Adrenal gland (tissue), 9 donors: ENCODE measurements at regions not wholly inside any gene's neighbourhood (a gene's known extent, or its start where the extent isn't known, plus 50 kb on each side); places are given as distances from the start of the nearest gene placed in this dataset.

Source experiments
- DNase-seq, 7 donors: peaks; one replicate each; pipeline ENCODE4 v3.0.0-alpha.2; 2019 to 2020
- H3K27ac ChIP-seq, 5 donors: fragments of 200-600 bp; sonication (generic) in 4 of 5; 1 replicate in 3 of 5; 2 replicates in 2 of 5; pipeline versions ENCODE4 v1.5.1 to v1.8.0; 2016 to 2020; ENCODE audit warnings: mild to moderate bottlenecking in 1 of 5
- H3K27me3 ChIP-seq: fragments of 200-600 bp; 2 replicates; pipeline ENCODE4 v1.8.0; 2021
- H3K36me3 ChIP-seq, 2 donors: fragments of 200-600 bp; replicated peaks in 1 of 2; 1 replicate in 1 of 2; 2 replicates in 1 of 2; pipeline versions ENCODE4 v1.5.1 to v1.8.0; 2018 to 2022
- H3K4me1 ChIP-seq, 2 donors: fragments of 200-600 bp; replicated peaks in 1 of 2; 1 replicate in 1 of 2; 2 replicates in 1 of 2; pipeline versions ENCODE4 v1.5.1 to v1.8.0; 2018 to 2021
- H3K4me3 ChIP-seq, 4 donors: fragments of 200-600 bp; sonication (generic) in 3 of 4; one replicate each; pipeline ENCODE4 v1.5.1; 2016 to 2018
- H3K9me3 ChIP-seq, 3 donors: fragments of 200-600 bp; sonication (generic) in 1 of 3; replicated peaks in 1 of 3; 1 replicate in 2 of 3; 2 replicates in 1 of 3; pipeline versions ENCODE4 v1.5.1 to v1.8.0; 2016 to 2021
- CTCF ChIP-seq, 6 experiments: fragments of 450-650 bp in 4 of 6; fragments of 200-600 bp in 2 of 6; sonication (generic) in 1 of 6; IDR thresholded peaks; 1 replicate in 5 of 6; 2 replicates in 1 of 6; pipeline versions ENCODE4 v1.5.1 to v1.8.0; 2016 to 2021; ENCODE audit warnings: antibody characterized with exemption in 6 of 6, mild to moderate bottlenecking in 2 of 6, moderate library complexity in 1 of 6
- POLR2A ChIP-seq, 2 donors: fragments of 450-650 bp; IDR thresholded peaks; one replicate each; pipeline ENCODE4 v1.6.1; 2017; ENCODE audit warnings: antibody characterized with exemption in 2 of 2, mild to moderate bottlenecking in 2 of 2, moderate library complexity in 1 of 2
- WGBS, 4 donors: extraction: QIAGEN DNeasy Blood & Tissue Kit in 2 of 4; methylation state at CpG; one replicate each; pipeline versions ENCODE4 v1.1.5 to v1.1.7; 2013 to 2017; 5-methylcytosine and 5-hydroxymethylcytosine counted together
- intact Hi-C, 2 donors: fragments of 100-400 bp; cut with DNase I; formaldehyde crosslinking; loops; one replicate each; pipeline versions ENCODE4 v1.14.1 to v1.15.0; 2022 to 2023
- donor health status: healthy with polysubstance abuse.
- donor health status: Bipolar disorder and iron deficiency.
- donor health status: DM: yes; HTN: yes; CAD: no.
- donor health status: DM: no; HTN: no; CAD: no.
- donor health status: DM: no; HTN: no; CAD: no.

GRCh38 chr3:72154391-72155335 lies 369.7 kb upstream of the PROK2 start:
- intact Hi-C loops: no loop called here
- 92 to 96% (median 95%) methylated on average over 4 of the region's 4 CpGs for WGBS, 4 donors
- no peak for DNase-seq

GRCh38 chr3:72153477-72154314 lies 368.7 kb upstream of the PROK2 start:
- H3K27ac ChIP-seq: peak overlapping the region in 2 of 5 donors; percentile 45 to 60

More at GRCh38 chr3:72154391-72155335, 369.7 kb upstream of the PROK2 start:
- peak overlapping the region in 2 of 5 donors; percentile 38 to 65 for H3K27ac ChIP-seq
- H3K9me3 ChIP-seq: no peaks in the 10 kb centered on the region
- no peak for TF ChIP-seq POLR2A (IDR thresholded peaks at IDR 0.05)
- no peak for TF ChIP-seq CTCF (IDR thresholded peaks at IDR 0.05)
- H3K4me3 ChIP-seq: no peak overlapping the region
- H3K36me3 ChIP-seq: no peaks in the 10 kb centered on the region
- peaks cover 10 to 22% of the 10 kb centered on the region in 2 donors for H3K4me1 ChIP-seq
- no peaks in the 10 kb centered on the region for H3K27me3 ChIP-seq

GRCh38 chr3:72152551-72153476 lies 367.9 kb upstream of the PROK2 start:
- peak overlapping the region in 2 of 5 donors; percentile 45 to 60 for H3K27ac ChIP-seq
- H3K4me3 ChIP-seq: peak overlapping the region in 1 of 4 donors; percentile 32

More at GRCh38 chr3:72153477-72154314, 368.7 kb upstream of the PROK2 start:
- DNase-seq: no peak
- Histone ChIP-seq H3K36me3 (no peaks in the 10 kb centered on the region), H3K4me1 (peaks cover 10 to 22% of the 10 kb centered on the region in 2 donors), H3K4me3 (peak overlapping the region in 1 of 4 donors; percentile 32), H3K9me3 (no peaks in the 10 kb centered on the region), H3K27me3 (no peaks in the 10 kb centered on the region)
- TF ChIP-seq CTCF (IDR thresholded peaks at IDR 0.05) (no peak), POLR2A (IDR thresholded peaks at IDR 0.05) (no peak)
- 79 to 89% (median 83%) methylated on average over 6 of the region's 6 CpGs for WGBS, 4 donors
- intact Hi-C loops: no loop called here

More at GRCh38 chr3:72152551-72153476, 367.9 kb upstream of the PROK2 start:
- WGBS, 4 donors: 16 to 23% (median 23%) methylated on average over 20 to 21 of the region's 21 CpGs
- Histone ChIP-seq H3K27me3 (no peaks in the 10 kb centered on the region), H3K36me3 (no peaks in the 10 kb centered on the region), H3K9me3 (no peaks in the 10 kb centered on the region), H3K4me1 (peaks cover 10 to 22% of the 10 kb centered on the region in 2 donors)
- intact Hi-C loops: no loop called here
- DNase-seq: peak; percentile 63 to 86 (median 71)
- no peak for TF ChIP-seq CTCF (IDR thresholded peaks at IDR 0.05)
- TF ChIP-seq POLR2A (IDR thresholded peaks at IDR 0.05): no peak
